Aorta (tissue), 5 donors: ENCODE measurements at regions not wholly inside any gene's neighbourhood (a gene's known extent, or its start where the extent isn't known, plus 50 kb on each side); places are given as distances from the start of the nearest gene placed in this dataset.
"Not testable (repeated sequence)": the region's sequence is repeated elsewhere in the genome, so short reads cannot be mapped to it uniquely, and the experiment has no call there.

Experiments used
- ATAC-seq: fragments of 200-7000 bp; cut with Tn5 transposase; one replicate; pipeline ENCODE4 v1.9.1; 2022; ENCODE audit warnings: moderate library complexity; ENCODE audit not compliant: low FRiP score
- DNase-seq, 2 donors: peaks; one replicate each; pipeline ENCODE4 v3.0.0-alpha.2; 2020
- H3K27ac ChIP-seq, 2 donors: one replicate each; pipeline ENCODE4 v1.5.1; 2013; ENCODE audit warnings: low read length in 2 of 2, mild to moderate bottlenecking in 2 of 2, moderate library complexity in 2 of 2, control low read depth in 1 of 2, inconsistent platforms in 1 of 2, low read depth in 1 of 2
- H3K27me3 ChIP-seq, 2 donors: one replicate each; pipeline ENCODE4 v1.6.1; 2013; ENCODE audit warnings: control low read depth in 1 of 2, low read length in 1 of 2, mild to moderate bottlenecking in 1 of 2, moderate library complexity in 1 of 2; ENCODE audit not compliant: insufficient read depth in 2 of 2, control insufficient read depth in 1 of 2
- H3K36me3 ChIP-seq, 2 donors: one replicate each; pipeline ENCODE4 v1.6.1; 2013; ENCODE audit warnings: control low read depth in 1 of 2, low read length in 1 of 2, mild to moderate bottlenecking in 1 of 2; ENCODE audit not compliant: insufficient read depth in 2 of 2, control insufficient read depth in 1 of 2
- H3K4me1 ChIP-seq, 2 donors: one replicate each; pipeline ENCODE4 v1.6.1; 2013; ENCODE audit warnings: low read length in 2 of 2, control low read depth in 1 of 2, mild to moderate bottlenecking in 1 of 2, moderate library complexity in 1 of 2; ENCODE audit not compliant: insufficient read depth in 2 of 2, control insufficient read depth in 1 of 2
- H3K4me3 ChIP-seq, 2 donors: one replicate each; pipeline ENCODE4 v1.5.1; 2013; ENCODE audit warnings: low read length in 2 of 2, control low read depth in 1 of 2, mild to moderate bottlenecking in 1 of 2
- H3K9me3 ChIP-seq: one replicate; pipeline ENCODE4 v1.6.1; 2013; ENCODE audit warnings: mild to moderate bottlenecking, low read length; ENCODE audit not compliant: control insufficient read depth
- WGBS, 2 donors: extraction: QIAGEN DNeasy Blood & Tissue Kit; methylation state at CpG; one replicate each; pipeline ENCODE4 v1.1.7; 2013; 5-methylcytosine and 5-hydroxymethylcytosine counted together
- intact Hi-C, 2 donors: fragments of 100-400 bp; cut with DNase I; formaldehyde crosslinking; loops; one replicate each; pipeline versions ENCODE4 v1.14.2 to v1.15.0; 2022
- donor health status: healthy with polysubstance abuse.
- donor health status: Bipolar disorder and iron deficiency.
- donor health status: DM: no; HTN: no; CAD: no.
- donor health status: DM: no; HTN: no; CAD: no.
- donor health status: DM: yes; HTN: yes; CAD: no.

DNA sequence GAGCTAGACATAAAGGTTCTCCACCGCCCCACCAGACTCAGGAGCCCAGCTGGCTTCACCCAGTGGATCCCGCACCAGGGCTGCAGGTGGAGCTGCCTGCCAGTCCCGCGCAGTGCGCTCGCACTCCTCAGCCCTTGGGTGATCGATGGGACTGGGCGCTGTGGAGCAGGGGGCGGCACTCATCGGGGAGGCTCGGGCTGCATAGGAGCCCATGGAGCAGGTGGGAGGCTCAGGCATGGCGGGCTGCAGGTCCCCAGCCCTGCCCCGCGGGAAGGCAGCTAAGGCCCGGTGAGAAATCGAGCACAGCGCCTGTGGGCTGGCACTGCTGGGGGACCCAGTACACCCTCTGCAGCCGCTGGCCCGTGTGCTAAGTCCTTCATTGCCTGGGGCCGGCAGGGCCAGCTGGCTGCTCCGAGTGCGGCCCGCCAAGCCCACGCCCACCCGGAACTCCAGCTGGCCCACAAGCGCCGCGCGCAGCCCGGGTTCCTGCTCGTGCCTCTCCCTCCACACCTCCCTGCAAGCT is 114.7 kb downstream of the RPLP1 start:
- H3K9me3 ChIP-seq, H3K27me3 ChIP-seq, H3K36me3 ChIP-seq, H3K4me1 ChIP-seq, H3K4me3 ChIP-seq, H3K27ac ChIP-seq, intact Hi-C loops, ATAC-seq: not testable (repeated sequence)
- WGBS, 2 donors: 94 to 97% methylated on average over 23 to 31 of the region's 31 CpGs
- peak in 1 of 2 donors; percentile 39 for DNase-seq

DNA sequence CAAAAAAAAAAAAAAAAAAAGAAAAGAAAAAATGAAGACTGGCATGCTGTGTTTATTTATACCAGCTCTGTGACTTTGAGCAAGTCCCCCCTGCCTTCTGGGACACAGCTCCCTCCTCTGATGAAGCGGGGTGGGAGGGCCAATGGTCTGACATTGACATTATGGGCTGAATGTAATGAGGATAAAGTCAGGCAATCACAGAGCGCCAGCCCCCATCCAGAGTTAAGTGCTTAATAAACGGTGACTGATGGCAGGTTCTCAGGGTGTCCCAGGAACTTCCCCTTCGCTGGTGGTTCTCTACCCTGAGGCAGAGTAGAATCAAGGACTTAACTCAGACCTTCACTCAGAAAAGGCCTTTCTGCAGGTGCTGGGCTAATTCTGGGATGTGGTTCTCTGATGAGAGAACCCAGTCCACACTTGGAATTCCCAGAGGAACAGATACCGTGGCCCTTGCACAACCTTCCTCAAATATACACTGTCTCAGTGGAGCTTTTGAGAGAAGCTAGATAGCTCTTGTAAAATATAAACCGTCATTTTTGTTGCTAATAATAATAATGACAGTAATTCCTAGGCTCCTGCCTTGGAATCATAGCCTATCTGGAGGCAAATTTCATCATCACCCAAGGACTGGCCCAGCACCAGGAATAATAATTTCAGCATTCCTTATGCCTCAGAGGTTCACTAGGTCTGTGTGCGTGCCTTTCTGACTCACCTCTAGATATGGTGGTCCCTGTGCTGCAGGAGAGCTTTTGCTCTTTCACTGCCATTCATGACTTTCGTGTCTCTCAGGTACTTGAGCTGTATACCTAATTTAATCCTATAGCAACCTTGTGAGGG is 115.8 kb downstream of the RPLP1 start:
- Histone ChIP-seq H3K27me3 (no peaks in the 10 kb centered on the region), H3K9me3 (no peaks in the 10 kb centered on the region), H3K4me3 (no peak overlapping the region), H3K27ac (peak overlapping the region; percentile 36 to 96), H3K4me1 (no peaks in the 10 kb centered on the region), H3K36me3 (no peaks in the 10 kb centered on the region)
- DNase-seq (peak; percentile 50 to 63), ATAC-seq (peak; percentile 70)
- intact Hi-C loops: no loop called here
- 33 to 40% methylated on average over 8 of the region's 8 CpGs for WGBS, 2 donors

DNA sequence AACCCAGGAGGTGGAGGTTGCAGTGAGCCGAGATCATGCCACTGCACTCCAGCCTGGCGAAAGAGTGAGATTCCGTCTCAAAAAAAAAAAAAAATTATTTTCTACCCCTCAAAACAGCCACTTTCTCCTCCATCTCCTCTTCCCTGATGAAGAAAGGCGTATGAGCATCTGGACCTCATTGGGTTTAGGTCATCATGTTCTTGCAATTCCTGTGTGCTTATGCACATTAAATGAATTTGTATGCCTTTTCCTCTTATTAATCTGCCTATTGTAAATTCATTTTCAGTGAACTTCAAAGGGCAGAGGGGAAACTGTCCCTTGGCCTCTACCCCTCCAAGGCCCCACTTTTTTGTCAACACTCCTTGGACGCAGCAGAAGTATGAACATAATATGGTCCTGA is 117.8 kb downstream of the RPLP1 start:
- Histone ChIP-seq H3K36me3 (no peaks in the 10 kb centered on the region), H3K9me3 (no peaks in the 10 kb centered on the region), H3K27ac (no peak overlapping the region), H3K27me3 (no peaks in the 10 kb centered on the region), H3K4me3 (no peak overlapping the region), H3K4me1 (no peaks in the 10 kb centered on the region)
- 58 to 97% methylated on average over 5 of the region's 5 CpGs for WGBS, 2 donors
- intact Hi-C loops: loop anchor here in 1 of 2 donors (10.0 kb wide), 1 partner anchor 904 kb away; no protein-coding TSS in a partner anchor
- no peak for ATAC-seq
- DNase-seq: peak in 1 of 2 donors; percentile 9

DNA sequence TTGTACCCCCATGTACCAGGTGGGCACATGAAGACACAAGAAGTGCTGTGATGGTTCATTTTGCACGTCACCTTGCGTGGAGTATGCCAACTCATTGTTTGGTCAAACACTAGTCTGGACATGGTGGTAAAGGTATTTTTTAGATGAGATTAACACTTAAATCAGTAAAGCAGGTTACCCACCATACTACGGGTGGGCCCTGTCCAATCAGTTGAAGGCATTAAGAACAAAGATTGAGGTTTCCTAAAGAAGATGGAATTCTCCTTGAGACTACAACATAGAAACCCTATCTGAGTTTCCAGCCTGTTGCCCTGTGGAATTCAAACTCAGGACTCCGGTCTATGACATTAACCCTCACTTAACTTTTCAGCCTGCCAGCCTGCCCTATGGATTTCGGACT is 118.4 kb downstream of the RPLP1 start:
- H3K4me3 ChIP-seq: no peak overlapping the region
- H3K27ac ChIP-seq: no peak overlapping the region
- H3K9me3 ChIP-seq: no peaks in the 10 kb centered on the region
- intact Hi-C loops: loop anchor here in 1 of 2 donors (10.0 kb wide), 1 partner anchor 904 kb away; no protein-coding TSS in a partner anchor
- no peaks in the 10 kb centered on the region for H3K4me1 ChIP-seq
- WGBS, 2 donors: 97 to 99% methylated on average over 5 of the region's 5 CpGs
- DNase-seq (no peak), ATAC-seq (no peak)
- no peaks in the 10 kb centered on the region for H3K27me3 ChIP-seq
- H3K36me3 ChIP-seq: no peaks in the 10 kb centered on the region

DNA sequence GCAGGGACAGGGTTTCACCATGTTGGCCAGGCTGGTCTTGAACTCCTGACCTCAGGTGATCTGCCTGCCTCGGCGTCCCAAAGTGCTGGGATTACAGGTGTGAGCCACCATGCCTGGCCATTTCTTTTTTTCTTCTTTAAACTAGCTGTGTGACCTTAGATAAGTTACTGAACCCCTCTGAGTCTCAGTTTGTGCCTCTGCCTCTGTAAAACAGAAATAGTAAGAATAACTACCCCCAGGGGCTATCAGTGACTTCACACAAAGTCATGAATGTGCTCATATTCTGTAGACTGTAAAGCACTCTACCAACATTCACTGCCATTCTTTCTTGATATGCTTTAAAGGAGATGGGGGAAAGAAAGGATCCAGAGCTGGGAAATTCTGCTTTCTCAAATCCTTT is 120.7 kb downstream of the RPLP1 start:
- intact Hi-C loops: loop anchor here (2.0 to 10.0 kb wide), 2 partner anchors 80 to 902 kb away; no protein-coding TSS in a partner anchor
- 94 to 98% methylated on average over 2 of the region's 2 CpGs for WGBS, 2 donors
- DNase-seq: not testable (repeated sequence)

DNA sequence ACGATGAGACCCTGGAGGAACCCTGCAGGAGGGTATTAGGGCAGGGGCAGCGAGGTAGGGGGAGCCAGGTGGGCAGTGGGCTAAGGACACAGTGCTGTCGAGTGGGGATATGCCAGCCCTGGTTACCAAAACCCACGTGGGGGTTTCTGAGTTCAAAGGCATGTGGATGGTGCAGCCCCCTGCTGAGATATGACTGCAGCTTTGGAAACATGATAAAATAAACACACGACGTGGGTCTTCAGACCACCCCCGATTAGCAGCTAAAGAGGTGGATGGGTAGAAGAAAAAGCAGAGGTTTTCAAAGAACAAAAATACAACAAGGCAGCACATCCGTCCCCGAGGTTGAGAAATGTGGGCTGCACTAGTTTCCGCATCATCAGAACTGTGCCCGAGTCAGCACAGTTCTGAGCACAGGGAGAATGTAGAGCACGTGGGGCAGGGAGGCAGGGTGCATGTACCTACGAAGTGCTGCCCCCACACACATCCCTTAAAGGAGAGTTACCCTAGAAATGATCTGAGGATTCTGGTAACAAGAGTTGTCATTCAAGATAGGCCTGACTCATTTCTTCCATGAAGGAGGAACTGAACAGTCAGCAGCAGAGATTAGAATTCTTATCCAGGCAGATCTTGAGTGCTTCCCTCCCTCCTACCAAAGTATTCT is 121.3 kb downstream of the RPLP1 start:
- intact Hi-C loops: loop anchor here (2.0 to 10.0 kb wide), 2 partner anchors 79 to 901 kb away; no protein-coding TSS in a partner anchor
- ATAC-seq: no peak

More for the DNA sequence above, 120.7 kb downstream of the RPLP1 start:
- H3K4me3 ChIP-seq, H3K4me1 ChIP-seq, H3K36me3 ChIP-seq, ATAC-seq, H3K27ac ChIP-seq, H3K27me3 ChIP-seq, H3K9me3 ChIP-seq: not testable (repeated sequence)

DNA sequence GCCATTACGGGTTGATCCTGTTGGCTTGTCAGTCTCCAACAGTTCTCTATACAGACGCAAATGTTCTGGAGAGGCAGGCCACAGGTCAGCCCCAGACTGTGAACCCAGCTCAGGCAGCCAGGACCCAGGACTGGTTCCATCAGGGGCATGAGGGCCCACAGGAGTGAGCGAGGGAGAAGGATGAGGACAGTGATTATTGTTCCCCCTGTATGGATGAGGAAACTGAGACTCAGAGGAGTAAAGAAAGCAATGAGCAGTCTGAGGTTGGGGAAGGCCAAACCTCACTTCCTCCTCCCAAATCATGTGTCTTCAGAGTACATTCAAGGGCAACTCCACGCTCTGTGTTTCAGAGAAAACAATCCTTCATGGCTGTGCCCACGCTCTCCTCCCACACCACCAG is 121.9 kb downstream of the RPLP1 start:
- no peak overlapping the region for H3K27ac ChIP-seq

More for the DNA sequence above, 121.3 kb downstream of the RPLP1 start:
- H3K27ac ChIP-seq: no peak overlapping the region
- DNase-seq: peak in 1 of 2 donors; percentile 51
- no peaks in the 10 kb centered on the region for H3K27me3 ChIP-seq
- no peaks in the 10 kb centered on the region for H3K9me3 ChIP-seq
- 76 to 79% methylated on average over 13 of the region's 13 CpGs for WGBS, 2 donors
- H3K4me1 ChIP-seq: no peaks in the 10 kb centered on the region
- H3K4me3 ChIP-seq: no peak overlapping the region
- no peaks in the 10 kb centered on the region for H3K36me3 ChIP-seq

DNA sequence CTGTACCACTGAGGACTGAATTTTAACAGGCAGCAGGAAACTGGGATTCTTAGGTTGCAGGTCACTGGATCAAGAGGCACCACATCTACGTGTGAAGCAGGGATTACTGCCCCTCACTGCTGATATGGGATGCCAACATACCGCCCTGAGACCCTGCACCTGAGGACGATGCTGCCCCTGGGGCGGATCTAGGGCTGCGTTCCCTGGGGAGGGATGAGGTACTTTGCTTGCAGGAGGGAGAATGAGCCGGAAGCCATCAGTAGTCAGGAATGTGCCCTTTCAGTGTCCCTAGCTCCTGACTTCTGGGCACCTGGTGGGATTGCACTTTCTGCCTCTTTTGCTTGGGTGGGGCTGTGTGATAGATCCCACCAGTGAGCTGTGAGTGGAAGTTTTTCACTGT is 122.8 kb downstream of the RPLP1 start:
- 90 to 94% methylated on average over 6 of the region's 6 CpGs for WGBS, 2 donors

More for the DNA sequence above, 121.9 kb downstream of the RPLP1 start:
- intact Hi-C loops: loop anchor here in 1 of 2 donors (10.0 kb wide), 1 partner anchor 900 kb away; no protein-coding TSS in a partner anchor
- 86 to 89% methylated on average over 5 of the region's 5 CpGs for WGBS, 2 donors
- Histone ChIP-seq H3K4me1 (no peaks in the 10 kb centered on the region), H3K27me3 (no peaks in the 10 kb centered on the region), H3K4me3 (no peak overlapping the region), H3K9me3 (no peaks in the 10 kb centered on the region), H3K36me3 (no peaks in the 10 kb centered on the region)
- no peak for ATAC-seq
- peak; percentile 31 to 41 for DNase-seq

More for the DNA sequence above, 122.8 kb downstream of the RPLP1 start:
- Histone ChIP-seq H3K27me3 (no peaks in the 10 kb centered on the region), H3K4me3 (no peak overlapping the region), H3K4me1 (no peaks in the 10 kb centered on the region), H3K27ac (no peak overlapping the region), H3K9me3 (no peaks in the 10 kb centered on the region), H3K36me3 (no peaks in the 10 kb centered on the region)
- intact Hi-C loops: loop anchor here (5.0 to 10.0 kb wide), 4 partner anchors 512 to 912 kb away; partner anchors contain the start of gene TLE3 (in 1 of the 2)
- peak; percentile 17 to 26 for DNase-seq
- ATAC-seq: no peak
